HG03378 (cell line): ENCODE measurements at regions not wholly inside any gene's neighbourhood (a gene's known extent, or its start where the extent isn't known, plus 50 kb on each side); places are given as distances from the start of the nearest gene placed in this dataset.

ENCODE experiments used
- ATAC-seq: cut with Tn5 transposase; IDR thresholded peaks from one replicate; pipeline ENCODE4 v1.9.1; 2021; ENCODE audit warnings: mild to moderate bottlenecking, moderate library complexity; ENCODE audit not compliant: unreplicated experiment

GRCh38 chr12:84605983-84606382 lies 306.6 kb downstream of the SLC6A15 start:
- no peak for ATAC-seq

- no peak for ATAC-seq
Observed at GRCh38 chr12:84604551-84604950, 308.0 kb downstream of the SLC6A15 start.

GRCh38 chr12:84603484-84604248 lies 308.9 kb downstream of the SLC6A15 start:
- ATAC-seq: no peak

- no peak for ATAC-seq
Observed at GRCh38 chr12:84601483-84601882, 311.1 kb downstream of the SLC6A15 start.

GRCh38 chr12:84599539-84599938 lies 313.1 kb downstream of the SLC6A15 start:
- ATAC-seq: no peak

- no peak for ATAC-seq
Observed at GRCh38 chr12:84596266-84596665, 316.3 kb downstream of the SLC6A15 start.

- no peak for ATAC-seq
Observed at GRCh38 chr12:84594157-84594556, 318.4 kb downstream of the SLC6A15 start.

GRCh38 chr12:84585776-84586395 lies 326.7 kb downstream of the SLC6A15 start:
- no peak for ATAC-seq

GRCh38 chr12:84572196-84572595 lies 340.4 kb downstream of the SLC6A15 start:
- no peak for ATAC-seq

- ATAC-seq: no peak
Observed at GRCh38 chr12:84562331-84562730, 350.3 kb downstream of the SLC6A15 start.

- no peak for ATAC-seq
Observed at GRCh38 chr12:84561351-84561750, 351.2 kb downstream of the SLC6A15 start.

- no peak for ATAC-seq
Observed at GRCh38 chr12:84554199-84554723, 358.3 kb downstream of the SLC6A15 start.

- no peak for ATAC-seq
Observed at GRCh38 chr12:84553331-84554117, 359.1 kb downstream of the SLC6A15 start.

- ATAC-seq: no peak
Observed at GRCh38 chr12:84551373-84551772, 361.2 kb downstream of the SLC6A15 start.

- ATAC-seq: no peak
Observed at GRCh38 chr12:84550518-84550917, 362.1 kb downstream of the SLC6A15 start.

GRCh38 chr12:84542289-84542688 lies 370.3 kb downstream of the SLC6A15 start:
- no peak for ATAC-seq

- ATAC-seq: no peak
Observed at GRCh38 chr12:84537666-84538065, 374.9 kb downstream of the SLC6A15 start.

- ATAC-seq: no peak
Observed at GRCh38 chr12:84512751-84513150, 399.8 kb downstream of the SLC6A15 start.

- ATAC-seq: no peak
Observed at GRCh38 chr12:84508851-84509260, 403.7 kb downstream of the SLC6A15 start.

GRCh38 chr12:84507956-84508850 lies 404.4 kb downstream of the SLC6A15 start:
- peak; percentile 52 for ATAC-seq
